ENCODE measurements at regions not wholly inside any gene's neighbourhood (a gene's known extent, or its start where the extent isn't known, plus 50 kb on each side); places are given as distances from the start of the nearest gene placed in this dataset.

DNA sequence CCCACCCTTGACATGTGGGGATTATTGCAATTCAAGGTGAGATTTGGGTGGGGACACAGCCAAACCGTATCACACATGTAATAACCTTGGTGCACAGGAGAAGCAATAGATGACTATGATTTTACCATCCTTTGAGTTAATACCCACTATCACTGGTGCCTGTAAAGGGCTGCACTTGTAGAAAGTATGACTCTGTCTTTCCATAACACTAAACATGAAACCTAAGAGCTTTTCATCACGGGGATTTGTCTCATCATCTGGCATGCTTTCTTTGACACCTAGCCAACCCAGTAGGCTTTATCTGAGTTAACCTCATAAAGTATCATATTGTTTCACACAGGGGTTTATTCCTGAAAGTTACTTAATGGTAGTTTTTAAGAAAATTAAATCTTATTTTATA is 188.9 kb upstream of the TNC start:
- no peaks in the 10 kb centered on the region for H3K4me1 ChIP-seq (ENCODE audit: control insufficient read depth in 1 of 2, insufficient read depth in 2 of 2, low read depth in 1 of 2, low read length in 1 of 2)
- no peak overlapping the region for H3K9ac ChIP-seq
- H2AFZ ChIP-seq (ENCODE audit: low read depth) = no peak overlapping the region
- H3K4me3 ChIP-seq (ENCODE audit: low read depth in 2 of 2, low read length in 1 of 2) = no peak overlapping the region
- TF ChIP-seq, protein P1, sequence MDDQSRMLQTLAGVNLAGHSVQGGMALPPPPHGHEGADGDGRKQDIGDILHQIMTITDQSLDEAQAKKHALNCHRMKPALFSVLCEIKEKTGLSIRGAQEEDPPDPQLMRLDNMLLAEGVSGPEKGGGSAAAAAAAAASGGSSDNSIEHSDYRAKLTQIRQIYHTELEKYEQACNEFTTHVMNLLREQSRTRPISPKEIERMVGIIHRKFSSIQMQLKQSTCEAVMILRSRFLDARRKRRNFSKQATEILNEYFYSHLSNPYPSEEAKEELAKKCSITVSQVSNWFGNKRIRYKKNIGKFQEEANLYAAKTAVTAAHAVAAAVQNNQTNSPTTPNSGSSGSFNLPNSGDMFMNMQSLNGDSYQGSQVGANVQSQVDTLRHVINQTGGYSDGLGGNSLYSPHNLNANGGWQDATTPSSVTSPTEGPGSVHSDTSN (IDR thresholded peaks at IDR 0.05) = no peak
- CTCF ChIA-PET = no interaction called here
- no peaks in the 10 kb centered on the region for H3K36me3 ChIP-seq (replicated peaks in 1 of 2; ENCODE audit: control insufficient read depth in 1 of 2, insufficient read depth in 2 of 2, low read length in 1 of 2)
- no peaks in the 10 kb centered on the region; the same call in 1 of the 2 replicates for H3K9me3 ChIP-seq
- no peak overlapping the region for H3K27ac ChIP-seq (ENCODE audit: low read depth in 2 of 2, low read length in 1 of 2)
- H3K79me2 ChIP-seq (ENCODE audit: insufficient read depth) = no peaks in the 10 kb centered on the region
- H3K27me3 ChIP-seq (ENCODE audit: insufficient read depth) = no peaks in the 10 kb centered on the region
- no peak for DNase-seq
- no peaks in the 10 kb centered on the region for H3K9me2 ChIP-seq
- H4K20me1 ChIP-seq (ENCODE audit: insufficient read depth) = no peaks in the 10 kb centered on the region
- POLR2A ChIA-PET = no interaction called here
- no peak overlapping the region for H3K4me2 ChIP-seq
- WGBS (ENCODE audit: low lambda C conversion rate) = 83% methylated on average over 2 of the region's 2 CpGs
- no peaks in the 10 kb centered on the region for H3F3A ChIP-seq (replicated peaks; ENCODE audit: insufficient read depth)

GRCh38 chr9:115313545-115313944 is 195.6 kb upstream of the TNC start:
- no peaks in the 10 kb centered on the region for H3K27me3 ChIP-seq (ENCODE audit: insufficient read depth)
- no peaks in the 10 kb centered on the region for H3K4me1 ChIP-seq (ENCODE audit: control insufficient read depth in 1 of 2, insufficient read depth in 2 of 2, low read depth in 1 of 2, low read length in 1 of 2)
- CTCF ChIA-PET = no interaction called here
- no peaks in the 10 kb centered on the region for H4K20me1 ChIP-seq (ENCODE audit: insufficient read depth)
- no peaks in the 10 kb centered on the region for H3K9me2 ChIP-seq
- POLR2A ChIA-PET = no interaction called here
- DNase-seq = no peak
- no peaks in the 10 kb centered on the region for H3K79me2 ChIP-seq (ENCODE audit: insufficient read depth)
- H3K27ac ChIP-seq (ENCODE audit: low read depth in 2 of 2, low read length in 1 of 2) = no peak overlapping the region
- H3K9ac ChIP-seq = no peak overlapping the region
- peaks cover 5% of the 10 kb centered on the region; the same call in 1 of the 2 replicates for H3K9me3 ChIP-seq
- H3K36me3 ChIP-seq (replicated peaks in 1 of 2; ENCODE audit: control insufficient read depth in 1 of 2, insufficient read depth in 2 of 2, low read length in 1 of 2) = no peaks in the 10 kb centered on the region
- no peaks in the 10 kb centered on the region for H3F3A ChIP-seq (replicated peaks; ENCODE audit: insufficient read depth)
- no peak overlapping the region for H3K4me3 ChIP-seq (ENCODE audit: low read depth in 2 of 2, low read length in 1 of 2)
- TF ChIP-seq RXRA (IDR thresholded peaks at IDR 0.05; ENCODE audit: borderline replicate concordance, low read depth) = no peak
- TF ChIP-seq JUND (IDR thresholded peaks at IDR 0.05) = no peak
- TF ChIP-seq TAF1 (IDR thresholded peaks at IDR 0.05; ENCODE audit: borderline replicate concordance, low read depth, low read length) = no peak
- no peak for TF ChIP-seq MAX (IDR thresholded peaks at IDR 0.05; ENCODE audit: low read depth)
- no peak for TF ChIP-seq POLR2AphosphoS5 (IDR thresholded peaks at IDR 0.05; ENCODE audit: low read depth, low read length)
- TF ChIP-seq, protein P1 (IDR thresholded peaks at IDR 0.05) = no peak
- no peak for TF ChIP-seq GABPA (IDR thresholded peaks at IDR 0.05; ENCODE audit: low read depth)
- TF ChIP-seq IRF3 (IDR thresholded peaks at IDR 0.05; ENCODE audit: low read depth, low read length) = no peak
- TF ChIP-seq EZH2phosphoT487 (IDR thresholded peaks at IDR 0.05; ENCODE audit: borderline replicate concordance, low read depth) = no peak
- TF ChIP-seq RFX5 (IDR thresholded peaks at IDR 0.05; ENCODE audit: low read length) = no peak
- no peak for TF ChIP-seq USF1 (IDR thresholded peaks at IDR 0.05; ENCODE audit: borderline replicate concordance, low read depth)
- TF ChIP-seq RAD21 (IDR thresholded peaks at IDR 0.05; ENCODE audit: low read length) = no peak
- no peak overlapping the region for H3K4me2 ChIP-seq
- no peak overlapping the region for H2AFZ ChIP-seq (ENCODE audit: low read depth)

Measured in SK-N-SH (cell line).